Left ventricle myocardium inferior (tissue), 1 donor: ENCODE measurements at regions not wholly inside any gene's neighbourhood (a gene's known extent, or its start where the extent isn't known, plus 50 kb on each side); places are given as distances from the start of the nearest gene placed in this dataset.

Experiments
- DNase-seq: peaks from one replicate; pipeline ENCODE4 v3.0.0-alpha.2; 2020
- H3K27ac ChIP-seq: fragments of 200-600 bp; replicated peaks from 2 replicates; pipeline ENCODE4 v1.8.0; 2021
- H3K27me3 ChIP-seq: fragments of 200-600 bp; 2 replicates; pipeline ENCODE4 v1.8.0; 2021; ENCODE audit warnings: low read depth
- H3K36me3 ChIP-seq: fragments of 200-600 bp; 2 replicates; pipeline ENCODE4 v1.8.0; 2021
- H3K4me1 ChIP-seq: fragments of 200-600 bp; 2 replicates; pipeline ENCODE4 v1.8.0; 2021
- H3K4me3 ChIP-seq: fragments of 200-600 bp; 2 replicates; pipeline ENCODE4 v1.8.0; 2021; ENCODE audit warnings: mild to moderate bottlenecking, moderate library complexity
- H3K9me3 ChIP-seq: fragments of 200-600 bp; replicated peaks from 2 replicates; pipeline ENCODE4 v1.8.0; 2021
- CTCF ChIP-seq: fragments of 200-600 bp; IDR thresholded peaks from 2 replicates; pipeline ENCODE4 v1.8.0; 2021; ENCODE audit warnings: antibody characterized with exemption, mild to moderate bottlenecking, borderline replicate concordance
- intact Hi-C: fragments of 100-400 bp; cut with micrococcal nuclease; formaldehyde crosslinking; loops from one replicate; pipeline ENCODE4 v1.11.0; 2022
- donor health status: DM: no; HTN: yes; CAD: no; lungs with severe emphysema.

GRCh38 chr9:110027671-110028081 lies 180.3 kb downstream of the C9orf152 start:
- DNase-seq = no peak
- no peak for TF ChIP-seq CTCF
- intact Hi-C loops = no loop called here

GRCh38 chr9:110028271-110028670 lies 179.7 kb downstream of the C9orf152 start:
- Histone ChIP-seq H3K4me3 (no peak overlapping the region), H3K9me3 (no peaks in the 10 kb centered on the region), H3K27me3 (no peaks in the 10 kb centered on the region), H3K27ac (peak overlapping the region; percentile 75), H3K4me1 (peaks cover 42% of the 10 kb centered on the region), H3K36me3 (no peaks in the 10 kb centered on the region)
- TF ChIP-seq CTCF = no peak
- no peak for DNase-seq
- intact Hi-C loops = no loop called here

More at GRCh38 chr9:110027671-110028081, 180.3 kb downstream of the C9orf152 start:
- H3K4me3 ChIP-seq = no peak overlapping the region
- peaks cover 42% of the 10 kb centered on the region for H3K4me1 ChIP-seq
- no peaks in the 10 kb centered on the region for H3K9me3 ChIP-seq
- no peaks in the 10 kb centered on the region for H3K27me3 ChIP-seq
- H3K36me3 ChIP-seq = no peaks in the 10 kb centered on the region
- peak overlapping the region; percentile 75 for H3K27ac ChIP-seq

GRCh38 chr9:110028676-110029075 lies 179.3 kb downstream of the C9orf152 start:
- TF ChIP-seq CTCF = no peak
- Histone ChIP-seq H3K4me3 (no peak overlapping the region), H3K4me1 (peaks cover 42% of the 10 kb centered on the region), H3K9me3 (no peaks in the 10 kb centered on the region), H3K36me3 (no peaks in the 10 kb centered on the region), H3K27me3 (no peaks in the 10 kb centered on the region), H3K27ac (peak overlapping the region; percentile 75)
- intact Hi-C loops = no loop called here
- DNase-seq = no peak

GRCh38 chr9:110029429-110029955 lies 178.5 kb downstream of the C9orf152 start:
- Histone ChIP-seq H3K27ac (peak overlapping the region; percentile 75), H3K4me3 (no peak overlapping the region), H3K36me3 (no peaks in the 10 kb centered on the region), H3K4me1 (peaks cover 42% of the 10 kb centered on the region), H3K9me3 (no peaks in the 10 kb centered on the region), H3K27me3 (no peaks in the 10 kb centered on the region)
- TF ChIP-seq CTCF = no peak
- DNase-seq = no peak
- intact Hi-C loops = no loop called here

- Histone ChIP-seq H3K36me3 (no peaks in the 10 kb centered on the region), H3K4me1 (peaks cover 42% of the 10 kb centered on the region), H3K27me3 (no peaks in the 10 kb centered on the region), H3K27ac (peak overlapping the region; percentile 75), H3K9me3 (no peaks in the 10 kb centered on the region), H3K4me3 (no peak overlapping the region)
- no peak for DNase-seq
- no peak for TF ChIP-seq CTCF
- intact Hi-C loops = no loop called here
Observed at GRCh38 chr9:110029956-110030480, 177.9 kb downstream of the C9orf152 start.
